ENCODE measurements at regions not wholly inside any gene's neighbourhood (a gene's known extent, or its start where the extent isn't known, plus 50 kb on each side); places are given as distances from the start of the nearest gene placed in this dataset.

DNA sequence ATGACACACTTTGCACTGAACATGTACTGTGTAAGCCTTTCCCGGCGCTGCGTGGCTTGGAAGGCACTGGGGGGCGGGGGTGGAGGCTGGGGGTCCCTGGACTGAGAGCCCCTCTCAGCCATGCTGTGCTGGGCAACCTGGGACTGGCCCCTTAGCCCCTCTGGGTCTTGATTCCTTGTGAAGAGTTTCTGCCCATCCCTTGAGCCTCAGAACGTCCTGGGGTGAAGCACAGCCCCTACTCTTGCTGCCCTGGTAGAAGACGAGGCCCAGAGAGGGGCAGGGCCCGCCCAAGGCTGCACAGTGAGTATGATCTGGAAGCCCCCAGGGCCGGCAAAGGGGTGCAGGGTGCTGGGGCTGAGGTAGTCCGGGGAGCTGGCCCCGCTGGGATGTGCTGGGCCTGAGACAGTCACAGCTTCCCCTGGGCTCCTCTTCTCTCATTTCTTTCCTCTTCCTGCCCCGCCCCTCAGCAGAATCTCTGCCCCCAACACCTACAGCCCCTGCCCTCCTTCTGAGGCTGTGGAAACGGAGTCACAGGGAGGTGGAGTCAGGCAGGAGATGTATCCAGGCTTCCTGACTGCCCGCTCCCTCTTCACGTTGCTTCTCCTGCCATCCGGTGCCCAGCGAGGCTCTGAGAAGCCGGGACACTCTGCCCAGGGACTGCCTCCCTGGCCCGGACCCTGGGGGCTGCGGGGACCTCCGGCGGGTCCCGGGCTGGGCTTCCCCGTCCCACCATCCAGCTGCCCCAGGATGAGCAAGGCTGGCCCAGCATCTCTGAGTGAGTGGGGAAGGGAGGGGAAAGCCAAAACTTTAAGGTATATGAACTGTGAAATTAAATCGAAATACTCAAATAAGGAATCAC, 60.5 kb downstream of the UNCX start:
- Histone ChIP-seq H3K9me3 (no peaks in the 10 kb centered on the region), H4K20me1 (no peaks in the 10 kb centered on the region), H3K4me3 (no peak overlapping the region), H3K9ac (no peak overlapping the region), H3K36me3 (no peaks in the 10 kb centered on the region), H3K4me1 (peaks cover 74% of the 10 kb centered on the region), H3K4me2 (peak overlapping the region; percentile 64), H3K27ac (no peak overlapping the region), H3K27me3 (peaks cover 65% of the 10 kb centered on the region)
- no peak for TF ChIP-seq Cebpa-rat (IDR thresholded peaks at IDR 0.05)

- Histone ChIP-seq H3K4me2 (peak overlapping the region; percentile 64), H3K9ac (no peak overlapping the region), H3K27me3 (peaks cover 64% of the 10 kb centered on the region), H4K20me1 (no peaks in the 10 kb centered on the region), H3K9me3 (no peaks in the 10 kb centered on the region), H3K4me1 (peaks cover 82% of the 10 kb centered on the region), H3K27ac (no peak overlapping the region), H3K36me3 (no peaks in the 10 kb centered on the region), H3K4me3 (no peak overlapping the region)
- no peak for TF ChIP-seq Cebpa-rat (IDR thresholded peaks at IDR 0.05)
Observed at GRCh38 chr7:1293950-1294411, 61.3 kb downstream of the UNCX start.

DNA sequence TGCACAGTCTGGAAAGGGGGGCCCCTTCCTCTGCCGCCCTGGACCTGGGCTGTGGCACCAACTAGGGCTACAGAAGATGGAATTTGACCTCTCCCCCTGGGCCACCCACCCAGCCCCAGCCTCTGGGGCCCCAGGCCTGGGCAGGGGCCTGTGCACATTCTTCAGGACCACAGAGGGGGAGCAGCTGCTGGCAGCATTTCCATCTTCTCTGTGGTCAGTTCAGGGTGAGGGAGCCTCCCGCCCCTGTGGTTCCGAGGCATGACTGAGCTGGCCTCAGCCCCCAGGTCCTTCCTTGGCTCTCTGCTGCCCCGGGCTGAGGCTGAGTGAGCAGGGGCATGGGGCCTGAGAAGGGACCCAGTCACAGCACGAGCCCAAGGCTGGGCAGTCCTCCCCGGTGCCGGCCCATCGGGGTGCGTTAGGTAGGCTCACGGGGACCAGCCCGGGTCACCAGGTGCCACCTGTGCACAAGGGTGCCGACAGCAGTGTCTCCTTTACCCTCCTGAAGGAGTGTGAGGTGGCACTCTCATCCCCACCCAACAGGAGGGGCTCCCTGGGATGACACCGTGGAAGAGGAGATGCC, 63.2 kb downstream of the UNCX start:
- Histone ChIP-seq H4K20me1 (no peaks in the 10 kb centered on the region), H3K27me3 (peaks cover 50% of the 10 kb centered on the region), H3K36me3 (no peaks in the 10 kb centered on the region), H3K4me2 (peak overlapping the region; percentile 86; the same call in 1 of the 2 replicates), H3K9ac (no peak overlapping the region), H3K9me3 (no peaks in the 10 kb centered on the region), H3K4me1 (peaks cover 81% of the 10 kb centered on the region), H3K27ac (no peak overlapping the region), H3K4me3 (no peak overlapping the region)
- TF ChIP-seq Cebpa-rat (IDR thresholded peaks at IDR 0.05) = no peak

GRCh38 chr7:1296356-1296981, 63.8 kb downstream of the UNCX start:
- TF ChIP-seq Cebpa-rat (IDR thresholded peaks at IDR 0.05) = no peak
- no peaks in the 10 kb centered on the region for H3K36me3 ChIP-seq
- H3K9ac ChIP-seq = no peak overlapping the region
- no peaks in the 10 kb centered on the region for H4K20me1 ChIP-seq
- H3K4me3 ChIP-seq = no peak overlapping the region
- peak overlapping the region; percentile 16; the same call in 1 of the 2 replicates for H3K27ac ChIP-seq
- peak overlapping the region; percentile 86 for H3K4me2 ChIP-seq
- peaks cover 81% of the 10 kb centered on the region for H3K4me1 ChIP-seq
- H3K27me3 ChIP-seq = peaks cover 44% of the 10 kb centered on the region
- no peaks in the 10 kb centered on the region for H3K9me3 ChIP-seq

GRCh38 chr7:1297017-1297960, 64.6 kb downstream of the UNCX start:
- no peak for TF ChIP-seq Cebpa-rat (IDR thresholded peaks at IDR 0.05)
- Histone ChIP-seq H3K27me3 (peaks cover 36% of the 10 kb centered on the region), H3K4me2 (peak overlapping the region; percentile 86), H4K20me1 (no peaks in the 10 kb centered on the region), H3K4me1 (peaks cover 80% of the 10 kb centered on the region), H3K9me3 (no peaks in the 10 kb centered on the region), H3K4me3 (peak overlapping the region; percentile 38; the same call in 1 of the 2 replicates), H3K9ac (0 out of 2 replicates have a peak overlapping the region, but pooled peaks have one; percentile 41), H3K36me3 (no peaks in the 10 kb centered on the region), H3K27ac (peak overlapping the region; percentile 16)

DNA sequence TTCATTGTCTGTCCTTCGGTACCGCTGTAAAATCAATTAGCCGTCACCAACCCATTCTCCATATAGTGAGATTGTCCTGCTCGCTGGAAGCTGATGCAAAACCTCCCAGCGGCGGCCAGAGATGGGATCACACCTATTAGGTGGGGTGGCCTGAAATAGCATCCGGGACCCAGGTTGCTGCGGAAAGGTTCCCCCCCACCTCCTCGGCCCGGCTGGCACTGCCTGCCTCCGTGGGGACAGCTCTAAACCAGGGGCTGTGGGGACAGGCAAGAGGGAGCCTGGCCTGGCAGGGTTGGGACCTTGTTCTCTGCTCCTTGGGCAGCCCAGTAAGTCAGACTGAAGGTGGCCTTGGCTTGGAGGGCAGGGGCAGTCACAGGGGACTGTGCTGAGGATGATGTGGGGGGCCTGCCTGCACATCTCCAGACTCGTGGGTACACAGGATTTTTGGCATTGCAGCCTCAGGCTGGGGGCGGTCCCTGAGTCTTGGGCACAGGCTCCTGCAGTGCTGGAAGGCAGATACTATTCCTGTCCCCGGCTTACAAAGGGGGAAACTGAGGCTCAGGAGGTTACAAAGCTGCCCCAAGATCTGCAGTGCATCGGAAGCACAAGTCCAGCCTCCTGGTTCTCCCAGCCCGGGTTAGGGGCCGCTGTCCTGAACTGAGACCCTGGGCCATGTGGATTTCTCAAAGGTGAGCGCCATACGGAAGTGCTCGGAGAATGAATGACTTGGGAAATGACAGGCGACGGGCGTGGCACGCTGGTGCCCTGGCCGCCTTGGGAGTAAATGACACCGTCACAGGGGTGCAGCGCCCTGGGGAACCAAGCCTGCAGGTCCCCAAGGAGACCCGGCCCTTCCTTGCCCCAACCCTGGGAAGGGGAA, 65.6 kb downstream of the UNCX start:
- TF ChIP-seq Cebpa-rat (IDR thresholded peaks at IDR 0.05) = no peak

DNA sequence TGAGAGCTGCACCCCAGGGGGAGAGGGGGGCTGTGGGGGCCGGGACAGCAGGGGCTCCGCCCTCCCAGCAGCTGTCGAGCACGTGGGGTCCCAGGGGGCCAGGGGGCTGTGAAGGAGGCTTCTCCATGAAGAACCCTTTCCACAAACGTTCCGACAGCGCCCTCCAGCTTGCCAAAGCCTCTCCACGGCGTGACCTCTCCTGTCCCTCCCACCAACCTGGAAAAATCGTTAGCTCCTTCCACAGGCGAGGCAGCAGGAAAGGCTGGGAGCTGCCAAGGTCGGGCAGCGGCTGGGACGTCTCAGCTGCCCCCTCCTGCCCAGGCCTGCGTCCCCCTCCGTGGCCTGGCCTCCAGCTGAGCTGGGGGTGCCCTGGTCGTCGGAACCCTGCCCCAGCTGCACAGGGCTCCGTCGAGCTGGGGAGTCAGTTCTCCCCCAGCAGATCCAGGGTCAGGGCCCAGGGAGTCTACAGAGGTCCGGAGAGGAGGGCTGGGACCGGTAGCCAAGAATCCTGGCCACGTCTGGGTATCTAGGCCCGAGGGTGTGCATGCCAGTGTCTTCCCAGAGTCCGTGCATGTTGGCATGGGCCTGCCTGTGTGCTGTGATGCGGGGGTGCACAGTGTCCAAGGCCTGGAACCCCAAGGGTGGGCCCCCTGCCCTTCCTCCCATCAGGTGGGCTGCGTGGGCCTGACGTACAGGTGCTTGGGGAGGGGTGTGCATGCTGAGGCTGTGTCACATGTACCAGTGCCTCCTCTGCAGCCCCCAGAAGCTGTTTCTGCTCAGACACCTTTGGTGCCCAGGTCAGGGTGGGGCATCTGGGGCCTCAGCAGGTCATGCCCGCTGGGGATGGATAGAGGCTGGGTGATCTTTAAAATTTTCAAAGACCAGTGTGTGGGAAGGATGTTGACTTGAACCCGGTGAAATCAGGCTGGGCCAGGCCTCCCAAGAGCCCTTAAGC, 66.5 kb downstream of the UNCX start:
- Histone ChIP-seq H3K27ac (0 out of 2 replicates have a peak overlapping the region, but pooled peaks have one; percentile 18), H3K9ac (no peak overlapping the region), H3K4me3 (no peak overlapping the region), H4K20me1 (no peaks in the 10 kb centered on the region), H3K27me3 (peaks cover 20% of the 10 kb centered on the region), H3K4me1 (peaks cover 68% of the 10 kb centered on the region), H3K4me2 (peak overlapping the region; percentile 86), H3K36me3 (no peaks in the 10 kb centered on the region), H3K9me3 (no peaks in the 10 kb centered on the region)
- TF ChIP-seq Cebpa-rat (IDR thresholded peaks at IDR 0.05) = no peak

More for the DNA sequence above, 65.6 kb downstream of the UNCX start:
- H3K9ac ChIP-seq = no peak overlapping the region
- H3K9me3 ChIP-seq = no peaks in the 10 kb centered on the region
- H3K4me3 ChIP-seq = no peak overlapping the region
- H4K20me1 ChIP-seq = no peaks in the 10 kb centered on the region
- H3K4me1 ChIP-seq = peaks cover 77% of the 10 kb centered on the region
- H3K4me2 ChIP-seq = peak overlapping the region; percentile 86
- H3K27me3 ChIP-seq = peaks cover 29% of the 10 kb centered on the region
- no peak overlapping the region for H3K27ac ChIP-seq
- no peaks in the 10 kb centered on the region for H3K36me3 ChIP-seq
